ENCODE measurements at regions not wholly inside any gene's neighbourhood (a gene's known extent, or its start where the extent isn't known, plus 50 kb on each side); places are given as distances from the start of the nearest gene placed in this dataset.

- CTCF ChIA-PET: no interaction called here
- no peaks in the 10 kb centered on the region for H3K4me1 Mint-ChIP-seq (ENCODE audit: low read depth)
- H3K36me3 Mint-ChIP-seq (ENCODE audit: low read depth): no peaks in the 10 kb centered on the region
- no peak for ATAC-seq
- H3K9me3 Mint-ChIP-seq: no peaks in the 10 kb centered on the region
- no peak overlapping the region for H3K27ac Mint-ChIP-seq
- no peaks in the 10 kb centered on the region for H3K27me3 Mint-ChIP-seq
- no peak for TF ChIP-seq CTCF (IDR thresholded peaks at IDR 0.05)
- no peak overlapping the region for H3K4me3 Mint-ChIP-seq
- DNase-seq: no peak
- POLR2A ChIA-PET: no interaction called here
- intact Hi-C loops (cut with micrococcal nuclease): no loop called here
These were observed 212.6 kb upstream of the RSPO3 start for GRCh38 chr6:126905917-126906316.

GRCh38 chr6:126907312-126907711 lies 211.2 kb upstream of the RSPO3 start:
- POLR2A ChIA-PET: no interaction called here
- no peak for ATAC-seq
- no peak for DNase-seq
- Mint-ChIP-seq H3K27ac (no peak overlapping the region), H3K27me3 (no peaks in the 10 kb centered on the region), H3K4me3 (no peak overlapping the region), H3K36me3 (ENCODE audit: low read depth) (no peaks in the 10 kb centered on the region), H3K9me3 (no peaks in the 10 kb centered on the region), H3K4me1 (ENCODE audit: low read depth) (no peaks in the 10 kb centered on the region)
- CTCF ChIA-PET: no interaction called here
- no peak for TF ChIP-seq CTCF (IDR thresholded peaks at IDR 0.05)
- intact Hi-C loops (cut with micrococcal nuclease): no loop called here

GRCh38 chr6:126907996-126908395 lies 210.5 kb upstream of the RSPO3 start:
- CTCF ChIA-PET: interaction anchor here (0.9 kb wide), 1 partner anchor 12 kb away, joined by 3 read pairs; no protein-coding TSS in a partner anchor
- Mint-ChIP-seq H3K9me3 (no peaks in the 10 kb centered on the region), H3K27me3 (no peaks in the 10 kb centered on the region), H3K4me1 (ENCODE audit: low read depth) (no peaks in the 10 kb centered on the region), H3K4me3 (no peak overlapping the region), H3K27ac (no peak overlapping the region), H3K36me3 (ENCODE audit: low read depth) (no peaks in the 10 kb centered on the region)
- intact Hi-C loops (cut with micrococcal nuclease): no loop called here
- ATAC-seq: no peak
- DNase-seq: no peak
- POLR2A ChIA-PET: no interaction called here
- no peak for TF ChIP-seq CTCF (IDR thresholded peaks at IDR 0.05)

- H3K36me3 Mint-ChIP-seq (ENCODE audit: low read depth): no peaks in the 10 kb centered on the region
- H3K4me1 Mint-ChIP-seq (ENCODE audit: low read depth): no peaks in the 10 kb centered on the region
- no peaks in the 10 kb centered on the region for H3K9me3 Mint-ChIP-seq
- ChIA-PET POLR2A (no interaction called here), CTCF (no interaction called here)
- no peak overlapping the region for H3K27ac Mint-ChIP-seq
- no peak for TF ChIP-seq CTCF (IDR thresholded peaks at IDR 0.05)
- intact Hi-C loops (cut with micrococcal nuclease): no loop called here
- ATAC-seq: no peak
- DNase-seq: no peak
- H3K4me3 Mint-ChIP-seq: no peak overlapping the region
- H3K27me3 Mint-ChIP-seq: no peaks in the 10 kb centered on the region
These were observed 209.0 kb upstream of the RSPO3 start for GRCh38 chr6:126909493-126909892.

- DNase-seq (no peak), ATAC-seq (no peak)
- no peaks in the 10 kb centered on the region for H3K9me3 Mint-ChIP-seq
- H3K27ac Mint-ChIP-seq: no peak overlapping the region
- H3K27me3 Mint-ChIP-seq: no peaks in the 10 kb centered on the region
- TF ChIP-seq CTCF (IDR thresholded peaks at IDR 0.05): no peak
- H3K36me3 Mint-ChIP-seq (ENCODE audit: low read depth): no peaks in the 10 kb centered on the region
- intact Hi-C loops (cut with micrococcal nuclease): no loop called here
- ChIA-PET CTCF (no interaction called here), POLR2A (interaction anchor here (0.7 kb wide), 1 partner anchor 46 kb away, joined by 3 read pairs; no protein-coding TSS in a partner anchor)
- no peaks in the 10 kb centered on the region for H3K4me1 Mint-ChIP-seq (ENCODE audit: low read depth)
- no peak overlapping the region for H3K4me3 Mint-ChIP-seq
These were observed 204.8 kb upstream of the RSPO3 start for GRCh38 chr6:126913651-126914050.
